ENCODE measurements at regions not wholly inside any gene's neighbourhood (a gene's known extent, or its start where the extent isn't known, plus 50 kb on each side); places are given as distances from the start of the nearest gene placed in this dataset.

- DNase-seq, result no peak
These were observed 139.7 kb downstream of the TUSC7 start for GRCh38 chr3:116849261-116849688.

GRCh38 chr3:116852803-116853202 is 143.2 kb downstream of the TUSC7 start:
- no peak for DNase-seq

GRCh38 chr3:116863270-116863770 is 153.7 kb downstream of the TUSC7 start:
- no peak for DNase-seq

- DNase-seq, result no peak
These were observed 154.4 kb downstream of the TUSC7 start for GRCh38 chr3:116863822-116864589.

- DNase-seq, result no peak
These were observed 155.0 kb downstream of the TUSC7 start for GRCh38 chr3:116864590-116864927.

- DNase-seq, result no peak
These were observed 160.8 kb downstream of the TUSC7 start for GRCh38 chr3:116870379-116870778.

GRCh38 chr3:116871905-116872304 is 162.3 kb downstream of the TUSC7 start:
- no peak for DNase-seq

GRCh38 chr3:116872688-116873087 is 163.1 kb downstream of the TUSC7 start:
- no peak for DNase-seq

GRCh38 chr3:116873142-116873541 is 163.6 kb downstream of the TUSC7 start:
- no peak for DNase-seq

GRCh38 chr3:116877968-116878367 is 168.4 kb downstream of the TUSC7 start:
- DNase-seq, result no peak

- DNase-seq, result no peak
These were observed 176.8 kb downstream of the TUSC7 start for GRCh38 chr3:116886202-116886893.

GRCh38 chr3:116896116-116896515 is 186.5 kb downstream of the TUSC7 start:
- no peak for DNase-seq

GRCh38 chr3:116897382-116897781 is 187.8 kb downstream of the TUSC7 start:
- no peak for DNase-seq

GRCh38 chr3:116899253-116899652 is 189.7 kb downstream of the TUSC7 start:
- no peak for DNase-seq

GRCh38 chr3:116905334-116905733 is 195.8 kb downstream of the TUSC7 start:
- DNase-seq, result no peak

GRCh38 chr3:116905794-116906193 is 196.2 kb downstream of the TUSC7 start:
- no peak for DNase-seq

GRCh38 chr3:116912116-116912515 is 202.5 kb downstream of the TUSC7 start:
- no peak for DNase-seq

GRCh38 chr3:116914004-116914403 is 204.4 kb downstream of the TUSC7 start:
- no peak for DNase-seq

- no peak for DNase-seq
These were observed 207.3 kb downstream of the TUSC7 start for GRCh38 chr3:116916836-116917235.

- no peak for DNase-seq
These were observed 211.4 kb downstream of the TUSC7 start for GRCh38 chr3:116920826-116921610.

- DNase-seq, result no peak
These were observed 218.3 kb downstream of the TUSC7 start for GRCh38 chr3:116927918-116928317.

- no peak for DNase-seq
These were observed 220.1 kb downstream of the TUSC7 start for GRCh38 chr3:116929505-116930222.

GRCh38 chr3:116930786-116931185 is 221.2 kb downstream of the TUSC7 start:
- no peak for DNase-seq

All from DMS 273 treated with DMSO at 0.1 percent for 48 hours (cell line).